ENCODE measurements at regions not wholly inside any gene's neighbourhood (a gene's known extent, or its start where the extent isn't known, plus 50 kb on each side); places are given as distances from the start of the nearest gene placed in this dataset.

DNA sequence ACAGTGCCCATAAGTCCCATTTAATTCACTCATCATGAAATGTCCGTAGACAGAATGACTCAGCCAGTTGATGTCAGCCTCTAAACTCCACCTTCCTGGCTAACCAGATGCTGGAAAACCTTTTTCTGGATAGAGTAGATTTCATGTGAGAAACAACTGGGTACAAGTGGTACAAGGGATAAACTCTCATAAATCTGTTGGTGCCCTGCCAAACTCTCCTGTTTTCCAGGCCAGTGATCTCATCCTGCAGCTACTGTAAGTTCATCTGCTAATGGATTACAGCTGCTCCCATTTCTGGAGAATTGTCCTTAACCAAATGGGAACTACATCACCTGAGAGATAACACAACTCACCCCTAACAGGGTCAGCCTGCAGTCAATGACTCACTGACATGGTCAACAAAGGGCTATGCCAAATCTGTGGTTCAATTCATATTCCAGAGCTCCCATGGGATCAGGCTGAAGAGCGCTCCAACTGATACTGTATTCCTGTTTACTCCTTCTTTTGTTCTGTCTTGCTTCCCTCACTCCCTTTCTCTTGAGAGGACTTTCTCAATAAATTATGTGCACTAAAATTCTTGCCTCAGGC is 210.1 kb upstream of the HDDC2 start:
- TF ChIP-seq POLR2A (IDR thresholded peaks at IDR 0.05): no peak
- TF ChIP-seq, protein P1, sequence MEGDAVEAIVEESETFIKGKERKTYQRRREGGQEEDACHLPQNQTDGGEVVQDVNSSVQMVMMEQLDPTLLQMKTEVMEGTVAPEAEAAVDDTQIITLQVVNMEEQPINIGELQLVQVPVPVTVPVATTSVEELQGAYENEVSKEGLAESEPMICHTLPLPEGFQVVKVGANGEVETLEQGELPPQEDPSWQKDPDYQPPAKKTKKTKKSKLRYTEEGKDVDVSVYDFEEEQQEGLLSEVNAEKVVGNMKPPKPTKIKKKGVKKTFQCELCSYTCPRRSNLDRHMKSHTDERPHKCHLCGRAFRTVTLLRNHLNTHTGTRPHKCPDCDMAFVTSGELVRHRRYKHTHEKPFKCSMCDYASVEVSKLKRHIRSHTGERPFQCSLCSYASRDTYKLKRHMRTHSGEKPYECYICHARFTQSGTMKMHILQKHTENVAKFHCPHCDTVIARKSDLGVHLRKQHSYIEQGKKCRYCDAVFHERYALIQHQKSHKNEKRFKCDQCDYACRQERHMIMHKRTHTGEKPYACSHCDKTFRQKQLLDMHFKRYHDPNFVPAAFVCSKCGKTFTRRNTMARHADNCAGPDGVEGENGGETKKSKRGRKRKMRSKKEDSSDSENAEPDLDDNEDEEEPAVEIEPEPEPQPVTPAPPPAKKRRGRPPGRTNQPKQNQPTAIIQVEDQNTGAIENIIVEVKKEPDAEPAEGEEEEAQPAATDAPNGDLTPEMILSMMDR (IDR thresholded peaks at IDR 0.05): no peak
